ENCODE measurements at regions not wholly inside any gene's neighbourhood (a gene's known extent, or its start where the extent isn't known, plus 50 kb on each side); places are given as distances from the start of the nearest gene placed in this dataset.
"Not testable (repeated sequence)": the region's sequence is repeated elsewhere in the genome, so short reads cannot be mapped to it uniquely, and the experiment has no call there.

GRCh38 chr1:610538-610937, 75.9 kb downstream of the OR4F16 start:
- H3K27ac Mint-ChIP-seq; H3K36me3 Mint-ChIP-seq (ENCODE audit: low read depth); H3K4me3 Mint-ChIP-seq; H3K9me3 Mint-ChIP-seq (ENCODE audit: low read depth); H3K27me3 Mint-ChIP-seq; POLR2A ChIA-PET; H3K4me1 Mint-ChIP-seq; ATAC-seq; CTCF ChIA-PET; intact Hi-C loops (cut with DNase I, micrococcal nuclease): not testable (repeated sequence)
- peak; percentile 3 for DNase-seq

GRCh38 chr1:609161-609560, 77.3 kb downstream of the OR4F16 start:
- H3K27me3 Mint-ChIP-seq; H3K9me3 Mint-ChIP-seq (ENCODE audit: low read depth); POLR2A ChIA-PET; H3K4me1 Mint-ChIP-seq; intact Hi-C loops (cut with DNase I, micrococcal nuclease); ATAC-seq; DNase-seq; H3K27ac Mint-ChIP-seq; H3K4me3 Mint-ChIP-seq; H3K36me3 Mint-ChIP-seq (ENCODE audit: low read depth); CTCF ChIA-PET: not testable (repeated sequence)

GRCh38 chr1:605279-605678, 81.2 kb downstream of the OR4F16 start:
- DNase-seq = peak; percentile 56
- H3K27me3 Mint-ChIP-seq; ATAC-seq; H3K9me3 Mint-ChIP-seq (ENCODE audit: low read depth); H3K36me3 Mint-ChIP-seq (ENCODE audit: low read depth); H3K4me1 Mint-ChIP-seq; POLR2A ChIA-PET; intact Hi-C loops (cut with DNase I, micrococcal nuclease); CTCF ChIA-PET; H3K4me3 Mint-ChIP-seq; H3K27ac Mint-ChIP-seq: not testable (repeated sequence)

GRCh38 chr1:588211-588610, 98.2 kb downstream of the OR4F16 start:
- POLR2A ChIA-PET; H3K9me3 Mint-ChIP-seq (ENCODE audit: low read depth); CTCF ChIA-PET; DNase-seq; H3K4me1 Mint-ChIP-seq; ATAC-seq; H3K27me3 Mint-ChIP-seq; H3K36me3 Mint-ChIP-seq (ENCODE audit: low read depth); intact Hi-C loops (cut with DNase I, micrococcal nuclease); H3K27ac Mint-ChIP-seq; H3K4me3 Mint-ChIP-seq: not testable (repeated sequence)

- H3K9me3 Mint-ChIP-seq (ENCODE audit: low read depth); ATAC-seq; H3K27me3 Mint-ChIP-seq; intact Hi-C loops (cut with DNase I, micrococcal nuclease); H3K27ac Mint-ChIP-seq; H3K4me1 Mint-ChIP-seq; POLR2A ChIA-PET; CTCF ChIA-PET; H3K4me3 Mint-ChIP-seq; H3K36me3 Mint-ChIP-seq (ENCODE audit: low read depth): not testable (repeated sequence)
- peak; percentile 61 for DNase-seq
These were observed 100.5 kb downstream of the OR4F16 start for GRCh38 chr1:585992-586391.
